Upper lobe of right lung (tissue), 1 donor: ENCODE measurements at regions not wholly inside any gene's neighbourhood (a gene's known extent, or its start where the extent isn't known, plus 50 kb on each side); places are given as distances from the start of the nearest gene placed in this dataset.

Experiments used
- ATAC-seq: fragments of 200-7000 bp; cut with Tn5 transposase; one replicate; pipeline ENCODE4 v1.9.1; 2020; ENCODE audit warnings: mild to moderate bottlenecking, moderate library complexity
- DNase-seq: peaks from one replicate; pipeline ENCODE4 v3.0.0-alpha.2; 2020
- H3K27ac ChIP-seq: fragments of 200-600 bp; one replicate; pipeline ENCODE4 v1.8.0; 2022
- H3K27me3 ChIP-seq: fragments of 200-600 bp; one replicate; pipeline ENCODE4 v1.8.0; 2022; ENCODE audit warnings: mild to moderate bottlenecking
- H3K36me3 ChIP-seq: fragments of 200-600 bp; one replicate; pipeline ENCODE4 v1.8.0; 2022
- H3K4me1 ChIP-seq: fragments of 200-600 bp; one replicate; pipeline ENCODE4 v1.8.0; 2022
- H3K4me3 ChIP-seq: fragments of 200-600 bp; one replicate; pipeline ENCODE4 v1.8.0; 2022; ENCODE audit warnings: mild to moderate bottlenecking
- H3K9me3 ChIP-seq: fragments of 200-600 bp; one replicate; pipeline ENCODE4 v1.8.0; 2022
- CTCF ChIP-seq: fragments of 200-600 bp; IDR thresholded peaks from one replicate; pipeline ENCODE4 v1.8.0; 2022; ENCODE audit warnings: antibody characterized with exemption
- intact Hi-C: fragments of 100-400 bp; cut with DNase I; formaldehyde crosslinking; loops from one replicate; pipeline ENCODE4 v1.11.0; 2022
- donor health status: DM: no; HTN: yes; CAD: no; lungs with severe emphysema.

DNA sequence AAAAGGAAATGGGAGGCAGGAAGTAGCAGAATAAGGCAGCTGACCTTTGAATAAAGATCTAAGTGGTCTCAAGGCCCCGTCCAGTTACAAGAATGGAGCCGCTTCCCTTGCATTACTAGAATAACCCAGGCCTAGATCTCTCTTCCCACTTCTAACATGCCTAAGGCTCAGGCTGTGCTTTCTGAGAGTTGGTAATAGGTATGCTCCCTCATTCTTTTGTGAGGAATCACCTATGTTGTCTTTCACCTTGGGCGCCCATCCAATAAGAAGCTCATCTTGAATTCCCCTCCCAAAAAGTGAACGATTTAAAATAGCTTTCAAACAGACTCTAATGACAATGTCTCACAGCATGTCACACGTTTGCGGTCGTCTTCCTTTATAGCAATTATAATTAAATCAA is 101.2 kb downstream of the KCNJ2 start:
- no peak for DNase-seq
- ATAC-seq, result no peak
- intact Hi-C loops, result no loop called here
- H3K9me3 ChIP-seq, result no peaks in the 10 kb centered on the region
- TF ChIP-seq CTCF, result no peak
- H3K27ac ChIP-seq, result no peak overlapping the region
- H3K27me3 ChIP-seq, result no peaks in the 10 kb centered on the region
- no peak overlapping the region for H3K4me3 ChIP-seq
- H3K36me3 ChIP-seq, result no peaks in the 10 kb centered on the region
- no peaks in the 10 kb centered on the region for H3K4me1 ChIP-seq

- no peak for TF ChIP-seq CTCF
- DNase-seq (no peak), ATAC-seq (no peak)
- Histone ChIP-seq H3K36me3 (no peaks in the 10 kb centered on the region), H3K27ac (no peak overlapping the region), H3K27me3 (no peaks in the 10 kb centered on the region), H3K4me3 (no peak overlapping the region), H3K4me1 (no peaks in the 10 kb centered on the region), H3K9me3 (no peaks in the 10 kb centered on the region)
- intact Hi-C loops, result no loop called here
Observed at GRCh38 chr17:70271200-70271599, 101.9 kb downstream of the KCNJ2 start.

DNA sequence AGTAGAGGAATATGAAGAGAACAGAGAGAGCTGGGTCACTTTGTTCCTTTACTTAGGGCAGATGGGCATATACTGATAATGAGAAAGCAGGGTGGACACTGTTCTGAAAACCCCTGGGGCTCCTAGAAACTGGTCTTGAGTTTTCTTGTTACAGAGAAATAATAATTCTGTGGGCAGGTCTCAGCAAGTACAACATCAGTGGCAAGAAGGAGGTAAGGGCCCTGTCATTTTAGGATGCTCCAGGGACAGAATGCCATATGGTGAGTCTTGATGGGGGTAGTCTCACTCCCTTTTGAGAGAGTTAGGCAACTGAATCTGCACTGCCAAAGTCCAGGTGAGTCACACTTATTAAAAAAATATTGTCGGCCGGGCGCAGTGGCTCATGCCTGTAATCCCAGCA is 102.3 kb downstream of the KCNJ2 start:
- H3K4me3 ChIP-seq, result no peak overlapping the region
- no peak for TF ChIP-seq CTCF
- no peak for DNase-seq
- no peaks in the 10 kb centered on the region for H3K4me1 ChIP-seq
- intact Hi-C loops, result no loop called here
- no peaks in the 10 kb centered on the region for H3K9me3 ChIP-seq
- no peaks in the 10 kb centered on the region for H3K36me3 ChIP-seq
- no peaks in the 10 kb centered on the region for H3K27me3 ChIP-seq
- no peak for ATAC-seq
- no peak overlapping the region for H3K27ac ChIP-seq

DNA sequence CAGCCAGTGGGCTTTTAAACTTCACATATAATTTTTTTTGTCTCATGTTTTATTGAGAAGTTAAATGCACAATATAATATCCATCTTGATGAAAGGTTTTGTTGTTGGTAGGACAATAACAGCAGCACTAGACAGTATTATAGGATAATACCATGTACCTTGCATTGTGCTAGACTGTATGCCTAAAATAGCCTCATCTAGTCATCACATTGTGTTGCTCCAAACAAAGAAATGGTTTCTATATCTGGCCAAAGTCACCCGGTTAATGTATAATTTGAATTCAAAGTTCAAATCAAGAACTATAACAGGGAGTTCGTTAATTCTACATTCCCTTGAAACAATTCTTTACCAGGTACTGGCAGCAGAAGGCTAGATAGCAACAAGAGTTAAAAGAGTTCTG is 104.9 kb downstream of the KCNJ2 start:
- H3K9me3 ChIP-seq, result no peaks in the 10 kb centered on the region
- no peak overlapping the region for H3K27ac ChIP-seq
- no peak for ATAC-seq
- H3K4me1 ChIP-seq, result no peaks in the 10 kb centered on the region
- no peak for DNase-seq
- TF ChIP-seq CTCF, result no peak
- intact Hi-C loops, result no loop called here
- H3K27me3 ChIP-seq, result no peaks in the 10 kb centered on the region
- no peak overlapping the region for H3K4me3 ChIP-seq
- H3K36me3 ChIP-seq, result no peaks in the 10 kb centered on the region

- H3K27me3 ChIP-seq, result no peaks in the 10 kb centered on the region
- H3K4me3 ChIP-seq, result no peak overlapping the region
- H3K4me1 ChIP-seq, result no peaks in the 10 kb centered on the region
- no peaks in the 10 kb centered on the region for H3K36me3 ChIP-seq
- H3K9me3 ChIP-seq, result no peaks in the 10 kb centered on the region
- intact Hi-C loops, result no loop called here
- DNase-seq (no peak), ATAC-seq (no peak)
- TF ChIP-seq CTCF, result no peak
- no peak overlapping the region for H3K27ac ChIP-seq
Observed at GRCh38 chr17:70276906-70277305, 107.6 kb downstream of the KCNJ2 start.

DNA sequence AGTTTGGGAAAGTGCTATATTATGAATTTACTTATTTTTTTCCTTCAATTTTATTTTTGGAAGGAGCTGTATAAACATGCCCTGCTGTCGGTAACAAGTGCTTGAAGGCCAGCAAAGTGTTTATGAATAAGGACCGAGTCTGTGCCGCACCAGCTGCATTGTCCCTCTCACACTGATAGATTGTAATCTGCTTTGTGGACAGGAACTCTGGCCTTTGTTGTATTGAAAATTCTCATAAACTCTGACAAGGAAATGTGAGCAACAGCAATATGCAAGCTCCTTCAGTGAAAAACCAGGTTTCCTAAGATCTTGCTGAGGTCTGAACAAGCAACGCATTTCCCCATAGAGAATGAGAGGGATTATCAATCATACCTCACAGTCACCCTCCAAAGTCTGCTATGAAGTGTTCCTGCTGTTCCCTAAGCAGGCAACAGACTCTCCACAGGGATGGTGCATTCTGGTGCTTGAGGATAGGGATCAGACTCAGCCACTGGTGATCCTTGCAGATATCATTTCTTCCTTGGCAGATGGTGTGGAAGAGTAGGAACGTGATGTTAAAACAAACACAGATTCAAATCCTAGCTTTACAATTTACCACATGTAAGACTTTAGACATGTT is 109.6 kb downstream of the KCNJ2 start:
- H3K4me1 ChIP-seq, result no peaks in the 10 kb centered on the region
- peak; percentile 57 for ATAC-seq
- no peaks in the 10 kb centered on the region for H3K9me3 ChIP-seq
- no peak for TF ChIP-seq CTCF
- no peak overlapping the region for H3K4me3 ChIP-seq
- DNase-seq, result no peak
- no peaks in the 10 kb centered on the region for H3K27me3 ChIP-seq
- H3K36me3 ChIP-seq, result no peaks in the 10 kb centered on the region
- intact Hi-C loops, result no loop called here
- H3K27ac ChIP-seq, result no peak overlapping the region
